ENCODE measurements at regions not wholly inside any gene's neighbourhood (a gene's known extent, or its start where the extent isn't known, plus 50 kb on each side); places are given as distances from the start of the nearest gene placed in this dataset.

GRCh38 chr7:153514032-153514431 lies 538.2 kb upstream of the DPP6 start:
- Histone ChIP-seq H3K9me3 (ENCODE audit: control insufficient read depth in 1 of 2, low read length in 2 of 2) (no peaks in the 10 kb centered on the region), H3K27ac (ENCODE audit: low read length) (no peak overlapping the region), H3K36me3 (ENCODE audit: control insufficient read depth in 1 of 2, insufficient read depth in 2 of 2, low read length in 2 of 2) (no peaks in the 10 kb centered on the region), H3K4me1 (ENCODE audit: control insufficient read depth in 1 of 2, insufficient read depth in 2 of 2, low read length in 2 of 2) (peaks cover 0 to 8% of the 10 kb centered on the region in 2 donors), H3K27me3 (ENCODE audit: low read depth, low read length) (no peaks in the 10 kb centered on the region), H3K4me3 (ENCODE audit: low read depth in 1 of 2, low read length in 2 of 2) (no peak overlapping the region)

DNA sequence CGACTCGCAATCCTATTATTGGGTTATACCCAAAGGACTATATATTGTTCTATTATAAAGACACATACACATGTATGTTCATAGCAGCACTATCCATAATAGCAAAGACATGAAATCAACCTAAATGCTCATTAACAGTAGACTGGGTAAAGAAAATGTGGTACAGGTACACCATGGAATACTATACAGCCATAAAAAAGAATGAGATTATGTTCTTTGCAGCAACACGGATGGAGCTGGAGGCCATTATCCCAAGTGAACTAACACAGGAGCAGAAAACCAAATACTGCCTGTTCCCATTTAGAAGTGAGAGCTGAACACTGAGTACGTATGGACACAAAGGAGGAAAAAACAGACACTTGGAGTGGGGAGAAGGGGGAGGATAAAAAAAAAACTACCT lies 536.8 kb upstream of the DPP6 start:
- Histone ChIP-seq H3K36me3 (ENCODE audit: control insufficient read depth in 1 of 2, insufficient read depth in 2 of 2, low read length in 2 of 2) (no peaks in the 10 kb centered on the region), H3K4me3 (ENCODE audit: low read depth in 1 of 2, low read length in 2 of 2) (no peak overlapping the region), H3K4me1 (ENCODE audit: control insufficient read depth in 1 of 2, insufficient read depth in 2 of 2, low read length in 2 of 2) (peaks cover 0 to 8% of the 10 kb centered on the region in 2 donors), H3K9me3 (ENCODE audit: control insufficient read depth in 1 of 2, low read length in 2 of 2) (no peaks in the 10 kb centered on the region), H3K27me3 (ENCODE audit: low read depth, low read length) (no peaks in the 10 kb centered on the region), H3K27ac (ENCODE audit: low read length) (no peak overlapping the region)

GRCh38 chr7:153518201-153518984 lies 533.8 kb upstream of the DPP6 start:
- Histone ChIP-seq H3K27ac (ENCODE audit: low read length) (no peak overlapping the region), H3K36me3 (ENCODE audit: control insufficient read depth in 1 of 2, insufficient read depth in 2 of 2, low read length in 2 of 2) (no peaks in the 10 kb centered on the region), H3K27me3 (ENCODE audit: low read depth, low read length) (no peaks in the 10 kb centered on the region), H3K4me1 (ENCODE audit: control insufficient read depth in 1 of 2, insufficient read depth in 2 of 2, low read length in 2 of 2) (peaks cover 0 to 3% of the 10 kb centered on the region in 2 donors), H3K4me3 (ENCODE audit: low read depth in 1 of 2, low read length in 2 of 2) (no peak overlapping the region), H3K9me3 (ENCODE audit: control insufficient read depth in 1 of 2, low read length in 2 of 2) (no peaks in the 10 kb centered on the region)

DNA sequence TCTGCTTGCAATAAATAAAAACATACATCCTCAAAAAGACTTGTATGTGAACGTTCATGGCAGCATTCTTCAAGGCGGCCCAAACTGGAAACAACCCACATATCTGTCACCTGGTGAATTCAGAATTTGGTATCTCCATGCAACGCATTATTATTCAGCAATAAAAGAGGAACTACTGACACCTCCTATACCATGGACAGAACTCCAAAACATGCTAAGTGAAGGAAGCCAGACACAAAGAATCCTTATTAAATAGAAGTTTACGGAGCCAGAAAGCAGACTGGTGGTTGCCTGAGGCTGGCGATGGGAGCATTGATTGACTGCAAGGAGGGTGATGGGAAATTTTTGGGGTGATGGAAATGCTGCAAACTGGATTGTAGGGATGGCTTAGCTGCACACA lies 530.8 kb upstream of the DPP6 start:
- Histone ChIP-seq H3K4me3 (ENCODE audit: low read depth in 1 of 2, low read length in 2 of 2) (no peak overlapping the region), H3K9me3 (ENCODE audit: control insufficient read depth in 1 of 2, low read length in 2 of 2) (no peaks in the 10 kb centered on the region), H3K27ac (ENCODE audit: low read length) (no peak overlapping the region), H3K27me3 (ENCODE audit: low read depth, low read length) (no peaks in the 10 kb centered on the region), H3K36me3 (ENCODE audit: control insufficient read depth in 1 of 2, insufficient read depth in 2 of 2, low read length in 2 of 2) (no peaks in the 10 kb centered on the region), H3K4me1 (ENCODE audit: control insufficient read depth in 1 of 2, insufficient read depth in 2 of 2, low read length in 2 of 2) (peaks cover 0 to 16% of the 10 kb centered on the region in 2 donors)

DNA sequence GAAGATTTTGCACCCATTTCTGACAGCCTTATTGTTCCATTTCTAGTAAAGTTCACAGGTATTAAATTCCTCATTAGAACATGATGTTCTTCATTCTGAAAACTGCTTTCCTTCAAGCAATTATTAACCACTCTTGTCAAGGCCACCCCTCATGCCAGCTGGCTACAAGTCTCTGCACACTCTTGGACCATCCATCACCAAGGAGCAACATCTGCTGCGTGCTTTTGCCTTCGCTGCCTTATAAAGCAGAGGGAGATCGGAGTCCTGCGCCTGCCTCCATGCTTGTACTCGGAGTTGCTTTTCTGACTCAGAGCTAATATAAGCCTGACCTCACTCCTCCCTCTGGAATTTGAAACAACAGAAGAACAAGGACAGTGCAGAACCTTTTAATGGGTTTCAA lies 529.9 kb upstream of the DPP6 start:
- H3K4me1 ChIP-seq (ENCODE audit: control insufficient read depth in 1 of 2, insufficient read depth in 2 of 2, low read length in 2 of 2): peaks cover 0 to 16% of the 10 kb centered on the region in 2 donors
- no peaks in the 10 kb centered on the region for H3K36me3 ChIP-seq (ENCODE audit: control insufficient read depth in 1 of 2, insufficient read depth in 2 of 2, low read length in 2 of 2)
- no peaks in the 10 kb centered on the region for H3K9me3 ChIP-seq (ENCODE audit: control insufficient read depth in 1 of 2, low read length in 2 of 2)
- H3K27ac ChIP-seq (ENCODE audit: low read length): no peak overlapping the region
- H3K27me3 ChIP-seq (ENCODE audit: low read depth, low read length): no peaks in the 10 kb centered on the region
- H3K4me3 ChIP-seq (ENCODE audit: low read depth in 1 of 2, low read length in 2 of 2): no peak overlapping the region

GRCh38 chr7:153523320-153524015 lies 528.7 kb upstream of the DPP6 start:
- Histone ChIP-seq H3K36me3 (ENCODE audit: control insufficient read depth in 1 of 2, insufficient read depth in 2 of 2, low read length in 2 of 2) (no peaks in the 10 kb centered on the region), H3K4me1 (ENCODE audit: control insufficient read depth in 1 of 2, insufficient read depth in 2 of 2, low read length in 2 of 2) (peaks cover 0 to 16% of the 10 kb centered on the region in 2 donors), H3K9me3 (ENCODE audit: control insufficient read depth in 1 of 2, low read length in 2 of 2) (no peaks in the 10 kb centered on the region), H3K4me3 (ENCODE audit: low read depth in 1 of 2, low read length in 2 of 2) (no peak overlapping the region), H3K27me3 (ENCODE audit: low read depth, low read length) (no peaks in the 10 kb centered on the region), H3K27ac (ENCODE audit: low read length) (peak overlapping the region; percentile 79)

GRCh38 chr7:153524070-153524601 lies 528.1 kb upstream of the DPP6 start:
- Histone ChIP-seq H3K27ac (ENCODE audit: low read length) (no peak overlapping the region), H3K9me3 (ENCODE audit: control insufficient read depth in 1 of 2, low read length in 2 of 2) (no peaks in the 10 kb centered on the region), H3K27me3 (ENCODE audit: low read depth, low read length) (no peaks in the 10 kb centered on the region), H3K4me3 (ENCODE audit: low read depth in 1 of 2, low read length in 2 of 2) (no peak overlapping the region), H3K36me3 (ENCODE audit: control insufficient read depth in 1 of 2, insufficient read depth in 2 of 2, low read length in 2 of 2) (no peaks in the 10 kb centered on the region), H3K4me1 (ENCODE audit: control insufficient read depth in 1 of 2, insufficient read depth in 2 of 2, low read length in 2 of 2) (peaks cover 0 to 16% of the 10 kb centered on the region in 2 donors)

- no peak overlapping the region for H3K27ac ChIP-seq (ENCODE audit: low read length)
- H3K4me1 ChIP-seq (ENCODE audit: control insufficient read depth in 1 of 2, insufficient read depth in 2 of 2, low read length in 2 of 2): peaks cover 0 to 7% of the 10 kb centered on the region in 2 donors
- H3K36me3 ChIP-seq (ENCODE audit: control insufficient read depth in 1 of 2, insufficient read depth in 2 of 2, low read length in 2 of 2): no peaks in the 10 kb centered on the region
- no peak overlapping the region for H3K4me3 ChIP-seq (ENCODE audit: low read depth in 1 of 2, low read length in 2 of 2)
- no peaks in the 10 kb centered on the region for H3K27me3 ChIP-seq (ENCODE audit: low read depth, low read length)
- no peaks in the 10 kb centered on the region for H3K9me3 ChIP-seq (ENCODE audit: control insufficient read depth in 1 of 2, low read length in 2 of 2)
Observed at GRCh38 chr7:153529100-153529499, 523.1 kb upstream of the DPP6 start.

DNA sequence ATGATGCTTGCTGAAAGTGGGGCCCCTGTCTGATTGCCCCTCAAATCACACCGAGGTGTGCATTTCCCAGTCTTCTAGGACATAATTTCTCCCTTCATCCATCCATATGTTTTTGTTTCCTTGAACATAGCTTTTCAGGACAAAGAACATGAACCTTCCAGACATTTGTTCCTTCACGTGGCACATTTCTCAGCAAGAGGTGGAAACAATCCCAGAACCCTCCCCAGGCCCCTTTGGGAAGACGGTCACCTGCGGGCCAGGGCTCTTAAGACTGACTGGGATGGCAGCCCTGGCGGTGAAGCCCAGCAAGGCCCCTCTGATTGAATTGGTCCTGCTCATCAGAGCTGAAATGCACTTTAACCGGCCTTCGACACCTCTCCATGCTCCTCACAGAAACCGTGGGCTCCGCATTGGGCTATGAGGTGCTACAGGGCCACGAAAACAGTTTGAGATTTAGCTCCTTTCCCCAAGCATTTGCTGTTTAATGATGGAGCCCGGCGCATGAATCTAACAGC lies 522.5 kb upstream of the DPP6 start:
- Histone ChIP-seq H3K9me3 (ENCODE audit: control insufficient read depth in 1 of 2, low read length in 2 of 2) (no peaks in the 10 kb centered on the region), H3K4me3 (ENCODE audit: low read depth in 1 of 2, low read length in 2 of 2) (no peak overlapping the region), H3K27me3 (ENCODE audit: low read depth, low read length) (no peaks in the 10 kb centered on the region), H3K4me1 (ENCODE audit: control insufficient read depth in 1 of 2, insufficient read depth in 2 of 2, low read length in 2 of 2) (peaks cover 0 to 3% of the 10 kb centered on the region in 2 donors), H3K27ac (ENCODE audit: low read length) (no peak overlapping the region), H3K36me3 (ENCODE audit: control insufficient read depth in 1 of 2, insufficient read depth in 2 of 2, low read length in 2 of 2) (no peaks in the 10 kb centered on the region)

- no peak overlapping the region for H3K27ac ChIP-seq (ENCODE audit: low read length)
- H3K4me1 ChIP-seq (ENCODE audit: control insufficient read depth in 1 of 2, insufficient read depth in 2 of 2, low read length in 2 of 2): no peaks in the 10 kb centered on the region
- no peaks in the 10 kb centered on the region for H3K27me3 ChIP-seq (ENCODE audit: low read depth, low read length)
- H3K36me3 ChIP-seq (ENCODE audit: control insufficient read depth in 1 of 2, insufficient read depth in 2 of 2, low read length in 2 of 2): no peaks in the 10 kb centered on the region
- no peak overlapping the region for H3K4me3 ChIP-seq (ENCODE audit: low read depth in 1 of 2, low read length in 2 of 2)
- H3K9me3 ChIP-seq (ENCODE audit: control insufficient read depth in 1 of 2, low read length in 2 of 2): no peaks in the 10 kb centered on the region
Observed at GRCh38 chr7:153530441-153530840, 521.8 kb upstream of the DPP6 start.

DNA sequence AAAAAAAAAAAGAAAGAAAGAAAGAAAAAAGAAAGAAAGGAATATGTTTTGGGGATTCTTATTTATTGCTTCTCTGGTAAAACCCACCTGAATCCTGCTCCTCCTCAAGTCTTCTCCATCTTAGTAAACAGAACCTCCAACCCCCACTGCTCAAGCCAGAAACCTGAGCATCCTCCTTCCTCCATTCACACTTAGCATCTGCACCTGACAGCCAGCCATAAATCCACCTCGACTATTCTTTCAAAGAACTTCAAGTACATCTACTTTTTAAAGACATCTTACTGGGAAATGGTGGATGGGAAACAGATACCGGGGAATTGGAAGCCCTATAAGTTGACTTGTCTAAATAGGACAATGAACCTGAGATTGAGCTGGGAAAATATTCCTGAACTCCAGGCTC lies 519.9 kb upstream of the DPP6 start:
- no peak overlapping the region for H3K4me3 ChIP-seq (ENCODE audit: low read depth in 1 of 2, low read length in 2 of 2)
- no peaks in the 10 kb centered on the region for H3K9me3 ChIP-seq (ENCODE audit: control insufficient read depth in 1 of 2, low read length in 2 of 2)
- no peak overlapping the region for H3K27ac ChIP-seq (ENCODE audit: low read length)
- H3K36me3 ChIP-seq (ENCODE audit: control insufficient read depth in 1 of 2, insufficient read depth in 2 of 2, low read length in 2 of 2): no peaks in the 10 kb centered on the region
- H3K4me1 ChIP-seq (ENCODE audit: control insufficient read depth in 1 of 2, insufficient read depth in 2 of 2, low read length in 2 of 2): no peaks in the 10 kb centered on the region
- H3K27me3 ChIP-seq (ENCODE audit: low read depth, low read length): no peaks in the 10 kb centered on the region

Measured in muscle layer of duodenum (tissue), 2 donors.